ENCODE measurements at regions not wholly inside any gene's neighbourhood (a gene's known extent, or its start where the extent isn't known, plus 50 kb on each side); places are given as distances from the start of the nearest gene placed in this dataset.

DNA sequence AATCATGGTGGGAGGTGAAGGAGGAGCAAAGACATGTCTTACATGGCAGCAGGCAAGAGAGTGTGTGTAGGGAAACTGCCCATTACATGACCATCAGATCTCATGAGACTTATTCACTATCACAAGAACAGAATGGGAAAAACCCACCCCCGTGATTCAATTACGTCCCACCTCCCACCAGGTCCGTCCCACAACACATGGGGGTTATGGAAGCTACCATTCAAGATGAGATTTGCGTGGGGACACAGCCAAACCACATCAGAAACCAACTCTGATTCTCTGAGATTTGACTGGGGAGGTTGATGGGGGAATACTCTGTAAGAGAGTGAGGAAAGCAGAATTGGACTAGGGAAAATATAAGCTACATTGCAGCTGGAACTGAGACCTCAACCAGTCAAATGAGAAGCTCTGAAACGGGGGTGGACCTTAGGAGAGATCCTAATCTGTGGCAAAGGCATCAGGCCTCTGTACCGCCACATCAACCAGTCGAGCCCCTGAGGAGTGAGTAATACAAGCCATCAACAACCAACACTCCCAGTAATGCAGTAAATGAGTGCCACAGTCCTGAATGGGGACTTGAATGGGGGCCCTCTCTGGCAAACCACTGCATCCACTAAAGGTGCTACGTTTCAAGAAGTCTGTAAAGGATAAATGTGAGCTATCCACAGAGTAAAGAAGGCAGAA lies 207.9 kb upstream of the GADL1 start:
- Histone ChIP-seq H3K4me3 (ENCODE audit: control insufficient read depth in 1 of 7, extremely low read depth in 1 of 7, insufficient read depth in 4 of 7, low read depth in 2 of 7, low read length in 6 of 7) (no peak overlapping the region), H3K27ac (ENCODE audit: insufficient read depth in 1 of 2, low read depth in 1 of 2, low read length in 2 of 2, poor library complexity in 1 of 2, severe bottlenecking in 2 of 2) (no peak overlapping the region), H3K27me3 (replicated peaks in 2 of 5; ENCODE audit: control insufficient read depth in 4 of 5, insufficient read depth in 5 of 5, low read length in 4 of 5) (no peaks in the 10 kb centered on the region), H3K4me1 (ENCODE audit: control extremely low read depth in 1 of 4, control insufficient read depth in 4 of 4, insufficient read depth in 4 of 4, low read length in 3 of 4) (peaks cover 0 to 8% (median 4%) of the 10 kb centered on the region in 4 experiments), H3K36me3 (ENCODE audit: control insufficient read depth in 4 of 4, insufficient read depth in 4 of 4, low read length in 3 of 4) (no peaks in the 10 kb centered on the region), H3K9me3 (ENCODE audit: control extremely low read depth in 1 of 5, control insufficient read depth in 4 of 5, insufficient read depth in 2 of 5, low read depth in 1 of 5, low read length in 4 of 5) (no peaks in the 10 kb centered on the region)
- DNase-seq = no peak
- POLR2A ChIA-PET = no interaction called here
- WGBS (ENCODE audit: insufficient coverage) = 91% methylated on average over 1 of the region's 8 CpGs
- CTCF ChIA-PET = interaction anchor here (1.0 kb wide), 1 partner anchor 132 kb away, joined by 3 read pairs; no protein-coding TSS in a partner anchor

DNA sequence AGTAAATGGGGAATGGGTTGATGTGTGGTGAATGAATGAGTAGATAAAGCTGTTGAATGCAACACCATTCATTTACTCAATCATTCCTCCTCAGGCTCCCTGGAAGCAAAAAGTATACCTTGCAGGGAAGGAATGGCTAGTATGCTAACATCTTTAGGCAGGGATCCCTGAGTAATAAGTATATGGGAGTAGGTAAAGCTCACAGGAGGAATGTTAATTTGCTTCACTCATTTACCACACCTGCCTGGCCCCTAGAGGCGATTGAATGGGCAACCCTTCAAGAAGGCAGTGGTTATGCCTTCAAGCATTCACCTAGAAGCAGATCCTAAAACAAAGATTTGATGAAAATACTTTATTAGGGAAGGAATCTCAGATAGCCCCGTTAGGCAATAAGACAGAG lies 208.7 kb upstream of the GADL1 start:
- Histone ChIP-seq H3K9me3 (ENCODE audit: control extremely low read depth in 1 of 5, control insufficient read depth in 4 of 5, insufficient read depth in 2 of 5, low read depth in 1 of 5, low read length in 4 of 5) (no peaks in the 10 kb centered on the region), H3K4me3 (ENCODE audit: control insufficient read depth in 1 of 7, extremely low read depth in 1 of 7, insufficient read depth in 4 of 7, low read depth in 2 of 7, low read length in 6 of 7) (no peak overlapping the region), H3K4me1 (ENCODE audit: control extremely low read depth in 1 of 4, control insufficient read depth in 4 of 4, insufficient read depth in 4 of 4, low read length in 3 of 4) (peaks cover 0 to 8% (median 4%) of the 10 kb centered on the region in 4 experiments), H3K27me3 (replicated peaks in 2 of 5; ENCODE audit: control insufficient read depth in 4 of 5, insufficient read depth in 5 of 5, low read length in 4 of 5) (no peaks in the 10 kb centered on the region), H3K36me3 (ENCODE audit: control insufficient read depth in 4 of 4, insufficient read depth in 4 of 4, low read length in 3 of 4) (no peaks in the 10 kb centered on the region), H3K27ac (ENCODE audit: insufficient read depth in 1 of 2, low read depth in 1 of 2, low read length in 2 of 2, poor library complexity in 1 of 2, severe bottlenecking in 2 of 2) (no peak overlapping the region)
- ChIA-PET POLR2A (no interaction called here), CTCF (interaction anchor here (1.1 kb wide), 1 partner anchor 20 kb away, joined by 3 read pairs; no protein-coding TSS in a partner anchor)
- WGBS (ENCODE audit: insufficient coverage) = 92% methylated on average over 2 of the region's 2 CpGs
- no peak for DNase-seq

DNA sequence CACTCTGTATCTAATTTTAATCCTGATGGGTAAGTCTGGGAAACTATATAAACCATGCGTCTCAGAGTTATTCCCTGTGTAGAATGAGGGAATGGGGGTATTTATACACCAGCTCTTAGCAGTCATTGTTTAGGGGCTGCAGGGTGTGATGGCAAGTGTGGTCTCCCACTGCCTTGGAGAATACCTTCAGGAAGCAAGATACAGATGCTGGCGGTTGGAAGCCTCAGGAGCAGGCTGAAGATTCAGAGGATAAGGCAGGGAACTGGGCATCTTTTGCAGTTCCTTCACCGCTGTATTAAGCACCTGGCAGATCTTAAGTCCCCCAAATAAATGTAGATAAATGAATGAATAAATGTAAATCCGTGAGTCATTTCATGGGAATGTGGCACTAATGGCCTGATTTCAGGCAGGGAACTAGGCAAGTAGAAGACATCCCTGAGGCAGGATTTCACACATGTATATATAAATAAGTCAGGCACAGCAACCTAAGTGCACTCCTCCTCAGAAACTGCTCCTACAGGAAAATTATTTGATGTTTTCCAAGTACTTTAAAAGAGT lies 209.2 kb upstream of the GADL1 start:
- ChIA-PET POLR2A (no interaction called here), CTCF (interaction anchor here (1.1 kb wide), 1 partner anchor 21 kb away, joined by 3 read pairs; no protein-coding TSS in a partner anchor)
- no peak overlapping the region for H3K4me3 ChIP-seq (ENCODE audit: control insufficient read depth in 1 of 7, extremely low read depth in 1 of 7, insufficient read depth in 4 of 7, low read depth in 2 of 7, low read length in 6 of 7)
- H3K36me3 ChIP-seq (ENCODE audit: control insufficient read depth in 4 of 4, insufficient read depth in 4 of 4, low read length in 3 of 4) = no peaks in the 10 kb centered on the region
- peaks cover 0 to under 1% (median 0%) of the 10 kb centered on the region in 5 experiments for H3K9me3 ChIP-seq (ENCODE audit: control extremely low read depth in 1 of 5, control insufficient read depth in 4 of 5, insufficient read depth in 2 of 5, low read depth in 1 of 5, low read length in 4 of 5)
- DNase-seq = no peak
- peaks cover 0 to 8% (median 4%) of the 10 kb centered on the region in 4 experiments for H3K4me1 ChIP-seq (ENCODE audit: control extremely low read depth in 1 of 4, control insufficient read depth in 4 of 4, insufficient read depth in 4 of 4, low read length in 3 of 4)
- WGBS (ENCODE audit: insufficient coverage) = 100% methylated on average over 3 of the region's 4 CpGs
- no peak overlapping the region for H3K27ac ChIP-seq (ENCODE audit: insufficient read depth in 1 of 2, low read depth in 1 of 2, low read length in 2 of 2, poor library complexity in 1 of 2, severe bottlenecking in 2 of 2)
- H3K27me3 ChIP-seq (replicated peaks in 2 of 5; ENCODE audit: control insufficient read depth in 4 of 5, insufficient read depth in 5 of 5, low read length in 4 of 5) = no peaks in the 10 kb centered on the region

DNA sequence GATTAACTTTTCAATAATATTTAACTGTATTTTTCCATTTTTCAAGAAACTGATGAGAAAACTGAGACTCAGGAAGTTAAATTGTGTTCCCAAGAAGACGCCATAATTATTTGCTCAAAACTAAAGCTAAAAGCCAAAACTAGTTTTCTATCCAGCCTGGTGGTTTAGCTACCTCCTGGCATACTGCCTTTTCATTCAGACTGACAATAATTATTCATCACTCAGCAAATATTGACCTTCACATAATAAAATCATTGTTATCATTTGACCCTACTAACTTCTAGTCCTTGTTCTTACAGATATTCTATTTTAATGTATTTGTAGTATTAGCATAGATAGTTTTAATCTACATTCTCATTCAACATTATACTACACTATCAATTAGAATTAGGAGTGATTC lies 210.6 kb upstream of the GADL1 start:
- CTCF ChIA-PET = interaction anchor here (1.5 kb wide), 1 partner anchor 11 kb away, joined by 3 read pairs; no protein-coding TSS in a partner anchor
- peaks cover 0 to 8% (median 4%) of the 10 kb centered on the region in 4 experiments for H3K4me1 ChIP-seq (ENCODE audit: control extremely low read depth in 1 of 4, control insufficient read depth in 4 of 4, insufficient read depth in 4 of 4, low read length in 3 of 4)
- no peaks in the 10 kb centered on the region for H3K36me3 ChIP-seq (ENCODE audit: control insufficient read depth in 4 of 4, insufficient read depth in 4 of 4, low read length in 3 of 4)
- no peak overlapping the region for H3K4me3 ChIP-seq (ENCODE audit: control insufficient read depth in 1 of 7, extremely low read depth in 1 of 7, insufficient read depth in 4 of 7, low read depth in 2 of 7, low read length in 6 of 7)
- H3K27ac ChIP-seq (ENCODE audit: insufficient read depth in 1 of 2, low read depth in 1 of 2, low read length in 2 of 2, poor library complexity in 1 of 2, severe bottlenecking in 2 of 2) = no peak overlapping the region
- no peaks in the 10 kb centered on the region for H3K27me3 ChIP-seq (replicated peaks in 2 of 5; ENCODE audit: control insufficient read depth in 4 of 5, insufficient read depth in 5 of 5, low read length in 4 of 5)
- 100% methylated on average over 1 of the region's 1 CpG for WGBS (ENCODE audit: insufficient coverage)
- DNase-seq = no peak
- peaks cover 0 to 2% (median 0%) of the 10 kb centered on the region in 5 experiments for H3K9me3 ChIP-seq (ENCODE audit: control extremely low read depth in 1 of 5, control insufficient read depth in 4 of 5, insufficient read depth in 2 of 5, low read depth in 1 of 5, low read length in 4 of 5)
- POLR2A ChIA-PET = no interaction called here

DNA sequence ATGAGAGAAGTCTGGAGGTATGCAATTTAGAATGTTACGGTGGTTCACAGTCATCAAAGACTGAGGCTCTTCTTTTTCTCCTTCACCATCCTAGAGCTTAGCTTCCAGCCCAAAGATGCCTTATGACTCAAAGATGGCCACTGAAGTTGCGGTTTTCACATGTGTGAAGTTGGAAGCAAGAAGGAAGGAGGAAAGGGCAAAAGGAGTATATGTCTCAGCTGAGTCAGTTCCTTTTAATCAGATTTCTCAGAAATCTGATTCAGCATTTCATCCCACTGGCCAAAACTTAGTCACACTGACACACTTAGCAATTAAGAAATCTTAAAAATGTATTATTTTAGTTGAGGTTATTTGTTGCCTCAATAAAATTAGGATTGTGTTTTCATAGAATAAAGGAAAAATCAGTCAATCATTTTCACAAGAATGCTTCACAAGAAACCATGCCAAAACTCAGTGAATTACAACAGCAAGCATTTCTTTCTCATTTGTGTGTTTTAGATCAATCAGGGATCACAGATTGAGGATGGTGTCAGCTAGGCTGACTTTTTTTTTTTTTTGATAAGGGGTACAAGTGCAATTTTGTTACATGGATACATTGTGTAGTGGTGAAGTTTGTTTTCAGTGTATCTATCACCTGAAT lies 211.1 kb upstream of the GADL1 start:
- POLR2A ChIA-PET = no interaction called here
- no peak overlapping the region for H3K4me3 ChIP-seq (ENCODE audit: control insufficient read depth in 1 of 7, extremely low read depth in 1 of 7, insufficient read depth in 4 of 7, low read depth in 2 of 7, low read length in 6 of 7)
- no peak overlapping the region for H3K27ac ChIP-seq (ENCODE audit: insufficient read depth in 1 of 2, low read depth in 1 of 2, low read length in 2 of 2, poor library complexity in 1 of 2, severe bottlenecking in 2 of 2)
- peak in 2 of 3 donors; percentile 53 to 63 for DNase-seq
- WGBS (ENCODE audit: insufficient coverage) = no CpG with 5 or more reads among the region's 2 CpGs
- H3K4me1 ChIP-seq (ENCODE audit: control extremely low read depth in 1 of 4, control insufficient read depth in 4 of 4, insufficient read depth in 4 of 4, low read length in 3 of 4) = peaks cover 0 to 8% (median 4%) of the 10 kb centered on the region in 4 experiments
- no peaks in the 10 kb centered on the region for H3K36me3 ChIP-seq (ENCODE audit: control insufficient read depth in 4 of 4, insufficient read depth in 4 of 4, low read length in 3 of 4)
- CTCF ChIA-PET = interaction anchor here (1.5 kb wide), 1 partner anchor 11 kb away, joined by 3 read pairs; no protein-coding TSS in a partner anchor
- peaks cover 0 to 2% (median 0%) of the 10 kb centered on the region in 5 experiments for H3K9me3 ChIP-seq (ENCODE audit: control extremely low read depth in 1 of 5, control insufficient read depth in 4 of 5, insufficient read depth in 2 of 5, low read depth in 1 of 5, low read length in 4 of 5)
- H3K27me3 ChIP-seq (replicated peaks in 2 of 5; ENCODE audit: control insufficient read depth in 4 of 5, insufficient read depth in 5 of 5, low read length in 4 of 5) = no peaks in the 10 kb centered on the region

DNA sequence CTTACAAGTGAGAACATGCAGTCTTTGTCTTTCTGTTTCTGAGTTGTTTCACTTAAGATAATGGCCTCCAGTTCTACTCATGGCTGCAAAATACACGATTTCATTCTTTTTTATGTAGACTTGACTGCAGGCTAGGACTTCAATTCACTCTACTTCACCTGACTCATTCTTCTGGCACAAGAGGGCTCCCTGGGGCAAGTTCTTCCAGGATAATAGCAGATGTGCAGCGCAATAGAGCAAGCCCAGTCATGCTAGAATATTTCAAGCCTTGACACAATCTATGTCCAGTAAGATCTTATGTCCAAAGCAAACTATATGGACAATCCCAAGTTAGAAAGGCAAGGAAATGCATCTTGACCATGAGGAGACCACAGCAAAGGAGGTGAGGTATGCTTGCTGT lies 211.7 kb upstream of the GADL1 start:
- no peak overlapping the region for H3K4me3 ChIP-seq (ENCODE audit: control insufficient read depth in 1 of 7, extremely low read depth in 1 of 7, insufficient read depth in 4 of 7, low read depth in 2 of 7, low read length in 6 of 7)
- no peak overlapping the region for H3K27ac ChIP-seq (ENCODE audit: insufficient read depth in 1 of 2, low read depth in 1 of 2, low read length in 2 of 2, poor library complexity in 1 of 2, severe bottlenecking in 2 of 2)
- H3K36me3 ChIP-seq (ENCODE audit: control insufficient read depth in 4 of 4, insufficient read depth in 4 of 4, low read length in 3 of 4) = no peaks in the 10 kb centered on the region
- ChIA-PET POLR2A (no interaction called here), CTCF (interaction anchor here (1.0 to 1.5 kb wide), 2 partner anchors 12 to 337 kb away, joined by 3 read pairs; no protein-coding TSS in a partner anchor)
- H3K9me3 ChIP-seq (ENCODE audit: control extremely low read depth in 1 of 5, control insufficient read depth in 4 of 5, insufficient read depth in 2 of 5, low read depth in 1 of 5, low read length in 4 of 5) = peaks cover 0 to 2% (median 0%) of the 10 kb centered on the region in 5 experiments
- 100% methylated on average over 2 of the region's 2 CpGs for WGBS (ENCODE audit: insufficient coverage)
- no peak for DNase-seq
- no peaks in the 10 kb centered on the region for H3K27me3 ChIP-seq (replicated peaks in 2 of 5; ENCODE audit: control insufficient read depth in 4 of 5, insufficient read depth in 5 of 5, low read length in 4 of 5)
- H3K4me1 ChIP-seq (ENCODE audit: control extremely low read depth in 1 of 4, control insufficient read depth in 4 of 4, insufficient read depth in 4 of 4, low read length in 3 of 4) = peaks cover 0 to 8% (median 4%) of the 10 kb centered on the region in 4 experiments
